SK-N-SH (cell line): ENCODE measurements at regions not wholly inside any gene's neighbourhood (a gene's known extent, or its start where the extent isn't known, plus 50 kb on each side); places are given as distances from the start of the nearest gene placed in this dataset.

Source experiments
- CTCF ChIA-PET: fragments of 300-600, 350-600 bp; formaldehyde crosslinking; extraction: SDS; loops from one replicate; lab custom pipeline; 2021; lab: Yijun Ruan, JAX
- POLR2A ChIA-PET: fragments of 350-600 bp; sonication (Branson Sonifier 250); formaldehyde crosslinking; extraction: SDS; loops from one replicate; lab custom pipeline; 2020; ENCODE audit warnings: antibody characterized with exemption, inconsistent platforms; lab: Yijun Ruan, JAX
- DNase-seq: peaks from one replicate; pipeline ENCODE4 v3.0.0; 2012
- H2AFZ ChIP-seq: fragments of 200-600 bp; sonication (generic); 2 replicates; pipeline ENCODE4 v1.8.1; 2016; ENCODE audit warnings: antibody characterized with exemption, mild to moderate bottlenecking, low read depth
- H3F3A ChIP-seq: fragments of 200-600 bp; sonication (generic); replicated peaks from 2 replicates; pipeline ENCODE3; 2016; ENCODE audit warnings: antibody characterized with exemption, mild to moderate bottlenecking; ENCODE audit not compliant: insufficient read depth
- H3K27ac ChIP-seq, 2 experiments: fragments of 200-500 bp in 1 of 2; fragments of 200-600 bp in 1 of 2; sonication (Bioruptor generic) in 1 of 2; sonication (generic), shearing (Covaris generic) in 1 of 2; 2 replicates each; pipeline versions ENCODE4 v1.5.1 to v1.6.1; 2014 to 2016; ENCODE audit warnings: low read depth in 2 of 2, inconsistent platforms in 1 of 2, low read length in 1 of 2, mild to moderate bottlenecking in 1 of 2, mixed read lengths in 1 of 2
- H3K27me3 ChIP-seq: fragments of 200-600 bp; sonication (generic), shearing (Covaris generic); 2 replicates; pipeline ENCODE4 v1.6.1; 2016; ENCODE audit warnings: mixed run types; ENCODE audit not compliant: insufficient read depth
- H3K36me3 ChIP-seq, 2 experiments: fragments of 200-500 bp in 1 of 2; fragments of 200-600 bp in 1 of 2; sonication (Bioruptor generic) in 1 of 2; sonication (generic) in 1 of 2; replicated peaks in 1 of 2; 2 replicates each; pipeline versions ENCODE3 to v1.5.1; 2014 to 2016; ENCODE audit warnings: low read length in 1 of 2, mild to moderate bottlenecking in 1 of 2; ENCODE audit not compliant: insufficient read depth in 2 of 2, control insufficient read depth in 1 of 2
- H3K4me1 ChIP-seq, 2 experiments: fragments of 200-500 bp in 1 of 2; fragments of 200-600 bp in 1 of 2; sonication (Bioruptor generic) in 1 of 2; sonication (generic), shearing (Covaris generic) in 1 of 2; 2 replicates each; pipeline versions ENCODE4 v1.5.1 to v1.6.1; 2014 to 2016; ENCODE audit warnings: low read depth in 1 of 2, low read length in 1 of 2, mixed run types in 1 of 2; ENCODE audit not compliant: insufficient read depth in 2 of 2, control insufficient read depth in 1 of 2
- H3K4me2 ChIP-seq: fragments of 200-600 bp; sonication (generic), shearing (Covaris generic); 2 replicates; pipeline ENCODE4 v1.6.1; 2017; ENCODE audit warnings: mixed run types
- H3K4me3 ChIP-seq, 2 experiments: fragments of 200-500 bp in 1 of 2; fragments of 200-600 bp in 1 of 2; sonication (Bioruptor generic) in 1 of 2; sonication (generic), shearing (Covaris generic) in 1 of 2; 2 replicates each; pipeline versions ENCODE4 v1.5.1 to v1.8.1; 2014 to 2016; ENCODE audit warnings: low read depth in 2 of 2, inconsistent platforms in 1 of 2, low read length in 1 of 2, mild to moderate bottlenecking in 1 of 2, mixed read lengths in 1 of 2, moderate library complexity in 1 of 2
- H3K79me2 ChIP-seq: fragments of 200-600 bp; sonication (generic); 2 replicates; pipeline ENCODE4 v1.8.1; 2017; ENCODE audit warnings: mild to moderate bottlenecking; ENCODE audit not compliant: insufficient read depth
- H3K9ac ChIP-seq: fragments of 200-600 bp; sonication (generic); 2 replicates; pipeline ENCODE4 v1.6.1; 2017; ENCODE audit warnings: mixed run types
- H3K9me2 ChIP-seq: fragments of 200-600 bp; sonication (generic); 2 replicates; pipeline ENCODE4 v1.6.1; 2017; ENCODE audit warnings: mixed run types
- H3K9me3 ChIP-seq: fragments of 200-600 bp; sonication (generic); 2 replicates; pipeline ENCODE4 v1.6.1; 2017; ENCODE audit warnings: mixed run types, mild to moderate bottlenecking, moderate library complexity
- H4K20me1 ChIP-seq: fragments of 200-600 bp; sonication (generic); 2 replicates; pipeline ENCODE4 v1.6.1; 2017; ENCODE audit warnings: mild to moderate bottlenecking, mixed run types; ENCODE audit not compliant: insufficient read depth
- ELF1 ChIP-seq: IDR thresholded peaks from 2 replicates; pipeline ENCODE4 v1.4.0; 2012
- EP300 ChIP-seq, 2 experiments: IDR thresholded peaks; 2 replicates each; pipeline versions ENCODE4 v1.4.0 to v1.6.1; 2012; ENCODE audit warnings: borderline replicate concordance in 1 of 2, low read depth in 1 of 2, low read length in 1 of 2
- FOSL2 ChIP-seq: IDR thresholded peaks from 2 replicates; pipeline ENCODE4 v1.4.0; 2012; ENCODE audit warnings: low read depth, mild to moderate bottlenecking, moderate library complexity, borderline replicate concordance
- GABPA ChIP-seq: IDR thresholded peaks from 2 replicates; pipeline ENCODE4 v1.4.0; 2012; ENCODE audit warnings: low read depth, mild to moderate bottlenecking
- JUND ChIP-seq: IDR thresholded peaks from 2 replicates; pipeline ENCODE4 v1.4.0; 2012
- MAX ChIP-seq: IDR thresholded peaks from 2 replicates; pipeline ENCODE4 v1.4.0; 2012; ENCODE audit warnings: low read depth
- MXI1 ChIP-seq: IDR thresholded peaks from 2 replicates; pipeline ENCODE4 v1.6.1; 2012; ENCODE audit warnings: mild to moderate bottlenecking, low read depth, low read length, improper control_type of control experiment
- PBX3 ChIP-seq: IDR thresholded peaks from 2 replicates; pipeline ENCODE4; 2012
- POLR2AphosphoS5 ChIP-seq: IDR thresholded peaks from 2 replicates; pipeline ENCODE4 v1.6.1; 2012; ENCODE audit warnings: low read depth, low read length
- RCOR1 ChIP-seq: fragments of 150-350 bp; IDR thresholded peaks from 2 replicates; pipeline ENCODE4 v1.6.1; 2017; ENCODE audit warnings: antibody characterized with exemption, low read length
- REST ChIP-seq: IDR thresholded peaks from 2 replicates; pipeline ENCODE4 v1.6.1; 2012; ENCODE audit warnings: mild to moderate bottlenecking, low read depth, low read length, moderate library complexity
- SIN3A ChIP-seq: IDR thresholded peaks from 2 replicates; pipeline ENCODE4 v1.6.1; 2012; ENCODE audit warnings: low read depth, mild to moderate bottlenecking, low read length, moderate library complexity, borderline replicate concordance
- SMC3 ChIP-seq: IDR thresholded peaks from 2 replicates; pipeline ENCODE4 v1.6.1; 2012; ENCODE audit warnings: low read depth, low read length, improper control_type of control experiment
- TAF1 ChIP-seq: IDR thresholded peaks from 2 replicates; pipeline ENCODE4 v1.6.1; 2012; ENCODE audit warnings: low read depth, mild to moderate bottlenecking, low read length, moderate library complexity, borderline replicate concordance
- TCF12 ChIP-seq: IDR thresholded peaks from 2 replicates; pipeline ENCODE4 v1.4.0; 2012
- TEAD4 ChIP-seq: IDR thresholded peaks from 2 replicates; pipeline ENCODE4 v1.4.0; 2012; ENCODE audit warnings: mild to moderate bottlenecking, borderline replicate concordance; ENCODE audit not compliant: insufficient read depth
- USF1 ChIP-seq: IDR thresholded peaks from 2 replicates; pipeline ENCODE4 v1.4.0; 2012; ENCODE audit warnings: low read depth, borderline replicate concordance
- USF2 ChIP-seq: fragments of 150-350 bp; IDR thresholded peaks from 2 replicates; pipeline ENCODE4 v1.6.1; 2017; ENCODE audit warnings: antibody characterized with exemption, low read length, low read depth, borderline replicate concordance
- YY1 ChIP-seq: IDR thresholded peaks from 2 replicates; pipeline ENCODE4 v1.4.0; 2012; ENCODE audit warnings: low read depth, mild to moderate bottlenecking
- ZBTB33 ChIP-seq: IDR thresholded peaks from 2 replicates; pipeline ENCODE4 v1.4.0; 2012; ENCODE audit warnings: low read depth, borderline replicate concordance
- WGBS: methylation state at CpG from one replicate; pipeline ENCODE4 v1.1.6; 2017; ENCODE audit warnings: low lambda C conversion rate; 5-methylcytosine and 5-hydroxymethylcytosine counted together

- WGBS, result 54% methylated on average over 15 of the region's 19 CpGs
- H3K4me1 ChIP-seq, result no peaks in the 10 kb centered on the region
- no peaks in the 10 kb centered on the region for H3K79me2 ChIP-seq
- CTCF ChIA-PET, result interaction anchor here (1.0 to 1.4 kb wide), 2 partner anchors 20 to 217 kb away, joined by 3 to 4 read pairs; no protein-coding TSS in a partner anchor
- H4K20me1 ChIP-seq, result no peaks in the 10 kb centered on the region
- POLR2A ChIA-PET, result no interaction called here
- no peaks in the 10 kb centered on the region for H3K9me3 ChIP-seq
- H3K27me3 ChIP-seq, result no peaks in the 10 kb centered on the region
- H2AFZ ChIP-seq, result no peak overlapping the region
- no peak for DNase-seq
- no peak overlapping the region for H3K4me3 ChIP-seq
- no peak for TF ChIP-seq FOSL2
- TF ChIP-seq TEAD4, result no peak
- TF ChIP-seq MAX, result no peak
- no peak for TF ChIP-seq ELF1
- TF ChIP-seq TAF1, result no peak
- TF ChIP-seq ZBTB33, result no peak
- TF ChIP-seq PBX3, result no peak
- no peak for TF ChIP-seq EP300 (IDR thresholded peaks at IDR 0.05; ENCODE audit: borderline replicate concordance in 1 of 2, low read depth in 1 of 2, low read length in 1 of 2)
- TF ChIP-seq SIN3A, result no peak
- TF ChIP-seq GABPA, result no peak
- no peak for TF ChIP-seq JUND
- TF ChIP-seq TCF12, result no peak
- no peak for TF ChIP-seq SMC3
- no peak for TF ChIP-seq POLR2AphosphoS5
- TF ChIP-seq USF2, result no peak
- no peak for TF ChIP-seq REST
- TF ChIP-seq RCOR1, result no peak
- no peak for TF ChIP-seq USF1
- no peak for TF ChIP-seq MXI1
- TF ChIP-seq YY1, result no peak
- no peaks in the 10 kb centered on the region for H3F3A ChIP-seq
- H3K27ac ChIP-seq, result no peak overlapping the region
- H3K4me2 ChIP-seq, result no peak overlapping the region
- H3K9me2 ChIP-seq, result no peaks in the 10 kb centered on the region
- H3K9ac ChIP-seq, result no peak overlapping the region
- no peaks in the 10 kb centered on the region for H3K36me3 ChIP-seq
These were observed 79.0 kb upstream of the CHST15 start for GRCh38 chr10:124172181-124172916.
